SK-N-SH (cell line): ENCODE measurements at regions not wholly inside any gene's neighbourhood (a gene's known extent, or its start where the extent isn't known, plus 50 kb on each side); places are given as distances from the start of the nearest gene placed in this dataset.

Source experiments
- FOSL2 ChIP-seq: IDR thresholded peaks from 2 replicates; pipeline ENCODE4 v1.4.0; 2012; ENCODE audit warnings: low read depth, mild to moderate bottlenecking, moderate library complexity, borderline replicate concordance
- FOXJ3 ChIP-seq: sonication (generic); formaldehyde crosslinking; IDR thresholded peaks from 2 replicates; pipeline ENCODE4 v1.5.1; 2020; ENCODE audit warnings: mild to moderate bottlenecking, missing genetic modification reagents
- MXI1 ChIP-seq: IDR thresholded peaks from 2 replicates; pipeline ENCODE4 v1.6.1; 2012; ENCODE audit warnings: mild to moderate bottlenecking, low read depth, low read length, improper control_type of control experiment
- TF ChIP-seq, protein P1 (sequence below): IDR thresholded peaks from 2 replicates; pipeline ENCODE4 v1.6.1; 2012; ENCODE audit warnings: mild to moderate bottlenecking, low read depth, low read length, moderate library complexity
- TF ChIP-seq, protein P2 (sequence below): fragments of 200-600 bp; sonication (generic); IDR thresholded peaks from 2 replicates; pipeline ENCODE4 v1.6.1; 2017; ENCODE audit warnings: antibody characterized with exemption, mild to moderate bottlenecking, moderate library complexity
- TF ChIP-seq, protein P3 (sequence below): IDR thresholded peaks from 2 replicates; pipeline ENCODE4 v1.4.0; 2012; ENCODE audit warnings: low read depth

DNA sequence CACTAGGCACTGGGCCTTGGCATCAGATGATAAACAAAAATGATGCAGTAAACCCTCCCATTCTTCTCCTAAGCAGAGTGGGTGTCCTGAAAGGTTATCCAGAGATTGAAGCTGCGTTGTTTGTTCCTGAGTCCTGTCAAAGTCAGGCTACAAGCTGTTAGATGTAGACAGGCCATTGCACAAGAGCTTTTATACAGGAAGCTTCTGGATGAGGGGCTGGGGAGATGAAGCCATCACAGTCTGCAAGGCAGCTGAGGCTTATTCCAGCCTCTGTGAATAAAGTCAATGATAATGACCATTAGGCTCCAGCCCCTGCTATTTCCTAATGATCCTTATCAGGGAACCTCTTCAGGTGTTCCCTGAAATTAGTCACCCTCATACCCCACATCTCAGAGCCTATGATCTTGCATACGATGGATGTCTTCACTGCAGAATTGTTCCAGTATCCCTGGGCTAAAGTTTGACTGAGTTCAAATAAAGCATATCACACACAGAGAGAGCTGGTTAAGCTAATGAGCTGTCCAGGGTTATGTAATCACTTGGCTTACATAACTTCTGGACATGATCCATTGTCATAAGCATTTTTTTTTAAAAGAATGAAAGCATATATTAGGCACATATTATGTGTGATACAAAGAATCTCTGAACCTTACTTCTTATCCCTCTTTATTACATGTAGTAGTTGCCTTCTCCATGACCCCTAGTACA is 337.1 kb upstream of the OR4E1 start:
- TF ChIP-seq MXI1 (no peak), FOXJ3 (CRISPR knock-in tag) (no peak), FOSL2 (no peak)
- TF ChIP-seq, protein P1, sequence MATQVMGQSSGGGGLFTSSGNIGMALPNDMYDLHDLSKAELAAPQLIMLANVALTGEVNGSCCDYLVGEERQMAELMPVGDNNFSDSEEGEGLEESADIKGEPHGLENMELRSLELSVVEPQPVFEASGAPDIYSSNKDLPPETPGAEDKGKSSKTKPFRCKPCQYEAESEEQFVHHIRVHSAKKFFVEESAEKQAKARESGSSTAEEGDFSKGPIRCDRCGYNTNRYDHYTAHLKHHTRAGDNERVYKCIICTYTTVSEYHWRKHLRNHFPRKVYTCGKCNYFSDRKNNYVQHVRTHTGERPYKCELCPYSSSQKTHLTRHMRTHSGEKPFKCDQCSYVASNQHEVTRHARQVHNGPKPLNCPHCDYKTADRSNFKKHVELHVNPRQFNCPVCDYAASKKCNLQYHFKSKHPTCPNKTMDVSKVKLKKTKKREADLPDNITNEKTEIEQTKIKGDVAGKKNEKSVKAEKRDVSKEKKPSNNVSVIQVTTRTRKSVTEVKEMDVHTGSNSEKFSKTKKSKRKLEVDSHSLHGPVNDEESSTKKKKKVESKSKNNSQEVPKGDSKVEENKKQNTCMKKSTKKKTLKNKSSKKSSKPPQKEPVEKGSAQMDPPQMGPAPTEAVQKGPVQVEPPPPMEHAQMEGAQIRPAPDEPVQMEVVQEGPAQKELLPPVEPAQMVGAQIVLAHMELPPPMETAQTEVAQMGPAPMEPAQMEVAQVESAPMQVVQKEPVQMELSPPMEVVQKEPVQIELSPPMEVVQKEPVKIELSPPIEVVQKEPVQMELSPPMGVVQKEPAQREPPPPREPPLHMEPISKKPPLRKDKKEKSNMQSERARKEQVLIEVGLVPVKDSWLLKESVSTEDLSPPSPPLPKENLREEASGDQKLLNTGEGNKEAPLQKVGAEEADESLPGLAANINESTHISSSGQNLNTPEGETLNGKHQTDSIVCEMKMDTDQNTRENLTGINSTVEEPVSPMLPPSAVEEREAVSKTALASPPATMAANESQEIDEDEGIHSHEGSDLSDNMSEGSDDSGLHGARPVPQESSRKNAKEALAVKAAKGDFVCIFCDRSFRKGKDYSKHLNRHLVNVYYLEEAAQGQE = no peak
- TF ChIP-seq, protein P2, sequence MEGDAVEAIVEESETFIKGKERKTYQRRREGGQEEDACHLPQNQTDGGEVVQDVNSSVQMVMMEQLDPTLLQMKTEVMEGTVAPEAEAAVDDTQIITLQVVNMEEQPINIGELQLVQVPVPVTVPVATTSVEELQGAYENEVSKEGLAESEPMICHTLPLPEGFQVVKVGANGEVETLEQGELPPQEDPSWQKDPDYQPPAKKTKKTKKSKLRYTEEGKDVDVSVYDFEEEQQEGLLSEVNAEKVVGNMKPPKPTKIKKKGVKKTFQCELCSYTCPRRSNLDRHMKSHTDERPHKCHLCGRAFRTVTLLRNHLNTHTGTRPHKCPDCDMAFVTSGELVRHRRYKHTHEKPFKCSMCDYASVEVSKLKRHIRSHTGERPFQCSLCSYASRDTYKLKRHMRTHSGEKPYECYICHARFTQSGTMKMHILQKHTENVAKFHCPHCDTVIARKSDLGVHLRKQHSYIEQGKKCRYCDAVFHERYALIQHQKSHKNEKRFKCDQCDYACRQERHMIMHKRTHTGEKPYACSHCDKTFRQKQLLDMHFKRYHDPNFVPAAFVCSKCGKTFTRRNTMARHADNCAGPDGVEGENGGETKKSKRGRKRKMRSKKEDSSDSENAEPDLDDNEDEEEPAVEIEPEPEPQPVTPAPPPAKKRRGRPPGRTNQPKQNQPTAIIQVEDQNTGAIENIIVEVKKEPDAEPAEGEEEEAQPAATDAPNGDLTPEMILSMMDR = no peak
- TF ChIP-seq, protein P3, sequence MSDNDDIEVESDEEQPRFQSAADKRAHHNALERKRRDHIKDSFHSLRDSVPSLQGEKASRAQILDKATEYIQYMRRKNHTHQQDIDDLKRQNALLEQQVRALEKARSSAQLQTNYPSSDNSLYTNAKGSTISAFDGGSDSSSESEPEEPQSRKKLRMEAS = no peak
